ENCODE measurements at regions not wholly inside any gene's neighbourhood (a gene's known extent, or its start where the extent isn't known, plus 50 kb on each side); places are given as distances from the start of the nearest gene placed in this dataset.

DNA sequence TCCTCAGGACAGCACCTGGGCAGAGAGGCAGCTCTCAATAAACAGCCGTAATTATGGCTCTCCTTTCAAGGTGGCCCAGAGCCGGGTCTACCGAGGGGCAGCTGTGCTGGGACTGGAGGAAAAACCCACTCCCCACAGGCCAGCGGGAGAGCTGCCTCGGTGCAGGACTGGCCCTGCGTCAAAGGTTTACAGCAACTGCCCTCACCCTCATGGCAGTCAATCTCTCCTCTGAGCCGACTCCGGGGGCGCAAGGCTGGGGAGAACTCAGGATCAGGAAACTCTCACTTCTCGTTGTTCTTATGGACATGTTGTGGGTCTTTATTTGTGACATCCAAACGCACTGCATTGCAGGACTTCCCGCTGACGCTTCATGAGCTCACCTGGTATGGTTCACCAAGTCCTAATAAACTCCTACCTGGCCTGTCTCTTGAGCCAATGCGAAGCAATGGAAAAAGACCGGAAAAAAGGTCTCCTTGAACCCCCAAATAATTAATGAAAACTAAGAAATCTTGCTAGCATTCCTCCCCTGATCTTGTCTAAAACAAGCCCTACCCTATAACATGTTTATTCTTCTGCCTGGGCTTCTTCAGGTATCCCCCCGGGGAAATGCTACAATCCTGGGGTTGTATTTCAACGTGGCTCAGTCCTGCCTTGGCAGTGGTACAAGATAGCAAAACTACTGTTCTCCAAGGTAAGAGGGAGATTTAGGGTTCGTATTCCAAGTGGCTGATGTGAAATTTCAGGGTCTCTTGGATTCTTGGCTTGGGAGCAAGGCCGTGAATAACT lies 50.1 kb upstream of the CDKN2AIP start:
- no peak for DNase-seq (ENCODE audit: low read depth)
- TF ChIP-seq, protein P1, sequence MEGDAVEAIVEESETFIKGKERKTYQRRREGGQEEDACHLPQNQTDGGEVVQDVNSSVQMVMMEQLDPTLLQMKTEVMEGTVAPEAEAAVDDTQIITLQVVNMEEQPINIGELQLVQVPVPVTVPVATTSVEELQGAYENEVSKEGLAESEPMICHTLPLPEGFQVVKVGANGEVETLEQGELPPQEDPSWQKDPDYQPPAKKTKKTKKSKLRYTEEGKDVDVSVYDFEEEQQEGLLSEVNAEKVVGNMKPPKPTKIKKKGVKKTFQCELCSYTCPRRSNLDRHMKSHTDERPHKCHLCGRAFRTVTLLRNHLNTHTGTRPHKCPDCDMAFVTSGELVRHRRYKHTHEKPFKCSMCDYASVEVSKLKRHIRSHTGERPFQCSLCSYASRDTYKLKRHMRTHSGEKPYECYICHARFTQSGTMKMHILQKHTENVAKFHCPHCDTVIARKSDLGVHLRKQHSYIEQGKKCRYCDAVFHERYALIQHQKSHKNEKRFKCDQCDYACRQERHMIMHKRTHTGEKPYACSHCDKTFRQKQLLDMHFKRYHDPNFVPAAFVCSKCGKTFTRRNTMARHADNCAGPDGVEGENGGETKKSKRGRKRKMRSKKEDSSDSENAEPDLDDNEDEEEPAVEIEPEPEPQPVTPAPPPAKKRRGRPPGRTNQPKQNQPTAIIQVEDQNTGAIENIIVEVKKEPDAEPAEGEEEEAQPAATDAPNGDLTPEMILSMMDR (IDR thresholded peaks at IDR 0.05; ENCODE audit: insufficient read depth, low read depth, low read length, missing control alignments) = no peak
- H3K4me3 ChIP-seq (ENCODE audit: low read length) = no peak overlapping the region

All from epithelial cell of esophagus (primary cell).